MM.1S (cell line): ENCODE measurements at regions not wholly inside any gene's neighbourhood (a gene's known extent, or its start where the extent isn't known, plus 50 kb on each side); places are given as distances from the start of the nearest gene placed in this dataset.

ENCODE experiments used
- CTCF ChIP-seq: fragments of 300-600 bp; sonication (generic); IDR thresholded peaks from 2 replicates; pipeline ENCODE4 v1.5.1; 2016; ENCODE audit warnings: antibody characterized with exemption, low read length, mixed read lengths
- EZH2 ChIP-seq: fragments of 300-600 bp; sonication (generic); optimal IDR thresholded peaks from 2 replicates; pipeline ENCODE3; 2017; ENCODE audit warnings: low read depth, mild to moderate bottlenecking, antibody characterized with exemption, low read length, mixed read lengths

GRCh38 chr11:129569007-129569406 lies 193.4 kb downstream of the BARX2 start:
- TF ChIP-seq CTCF (no peak), EZH2 (no peak)
